NCI-H748 (cell line): ENCODE measurements at regions not wholly inside any gene's neighbourhood (a gene's known extent, or its start where the extent isn't known, plus 50 kb on each side); places are given as distances from the start of the nearest gene placed in this dataset.

Source experiments
- DNase-seq: peaks from one replicate; lab custom pipeline; 2025; ENCODE audit not compliant: unreplicated experiment; lab: John Stamatoyannopoulos, UW

GRCh38 chr1:55650444-55650843 is 435.3 kb upstream of the USP24 start:
- DNase-seq = no peak

DNA sequence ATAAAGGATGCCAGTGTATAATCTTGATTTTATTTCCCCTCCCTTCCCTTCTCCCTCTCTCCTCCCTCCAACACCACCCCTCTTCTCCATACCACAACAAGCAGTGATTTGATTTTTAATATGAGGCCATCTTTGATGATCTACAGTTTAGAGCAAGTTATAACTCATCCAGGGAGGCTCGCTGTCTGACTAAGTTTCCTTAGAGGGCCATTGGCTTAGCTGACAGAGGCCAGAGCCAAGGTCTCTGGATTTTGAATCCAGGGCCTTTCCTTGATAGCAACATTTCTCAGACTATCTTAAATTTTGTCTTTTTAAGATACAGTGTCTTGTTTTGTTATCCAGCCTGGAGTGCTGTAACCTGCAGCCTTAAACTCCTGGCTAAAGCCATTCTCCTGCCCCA is 431.0 kb upstream of the USP24 start:
- no peak for DNase-seq

GRCh38 chr1:55645270-55645669 is 430.1 kb upstream of the USP24 start:
- no peak for DNase-seq

- no peak for DNase-seq
Observed at GRCh38 chr1:55641947-55642346, 426.8 kb upstream of the USP24 start.

- peak; percentile 38 for DNase-seq
Observed at GRCh38 chr1:55640708-55641473, 425.7 kb upstream of the USP24 start.

DNA sequence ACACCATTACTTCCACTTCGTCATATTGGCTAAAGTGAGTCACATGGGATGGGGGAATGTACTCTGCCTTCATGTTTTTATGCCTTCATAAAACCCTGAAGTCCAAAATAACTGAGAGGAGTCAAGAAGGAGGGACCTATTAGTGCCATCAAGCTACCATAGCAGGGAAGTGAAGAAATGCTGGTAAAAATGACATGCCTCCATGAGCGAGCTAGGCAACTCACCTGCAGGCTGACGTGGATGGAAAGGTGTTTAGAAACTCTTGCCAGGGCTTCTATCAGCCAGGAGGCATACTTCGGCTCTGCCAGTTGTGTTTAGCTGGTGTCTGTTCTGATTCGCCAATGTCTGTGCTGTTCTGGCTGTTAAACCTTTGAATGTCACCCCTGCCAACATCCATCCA is 424.4 kb upstream of the USP24 start:
- no peak for DNase-seq

DNA sequence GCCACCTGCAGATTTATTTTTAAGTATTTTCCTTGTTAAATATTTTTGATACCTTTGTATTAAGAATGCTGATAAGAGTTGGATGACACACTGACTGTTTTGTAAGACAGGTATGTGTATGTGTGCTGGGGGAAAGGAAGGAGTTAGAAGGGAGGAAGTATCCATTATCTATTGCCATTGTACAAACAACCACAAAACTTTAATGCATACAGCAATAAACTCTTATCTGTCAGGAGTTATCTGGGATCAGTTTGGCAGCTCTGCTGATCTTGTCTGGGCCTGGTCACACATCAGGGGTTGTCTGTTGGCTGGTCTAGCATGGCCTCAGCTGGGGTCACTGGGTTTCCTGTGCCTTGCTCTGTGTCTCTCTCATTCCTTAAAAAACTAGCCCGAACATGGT is 423.9 kb upstream of the USP24 start:
- no peak for DNase-seq

GRCh38 chr1:55636696-55637095 is 421.5 kb upstream of the USP24 start:
- DNase-seq = no peak

GRCh38 chr1:55635856-55636255 is 420.7 kb upstream of the USP24 start:
- no peak for DNase-seq

- DNase-seq = no peak
Observed at GRCh38 chr1:55634516-55634915, 419.4 kb upstream of the USP24 start.

- peak; percentile 10 for DNase-seq
Observed at GRCh38 chr1:55632906-55633305, 417.7 kb upstream of the USP24 start.

DNA sequence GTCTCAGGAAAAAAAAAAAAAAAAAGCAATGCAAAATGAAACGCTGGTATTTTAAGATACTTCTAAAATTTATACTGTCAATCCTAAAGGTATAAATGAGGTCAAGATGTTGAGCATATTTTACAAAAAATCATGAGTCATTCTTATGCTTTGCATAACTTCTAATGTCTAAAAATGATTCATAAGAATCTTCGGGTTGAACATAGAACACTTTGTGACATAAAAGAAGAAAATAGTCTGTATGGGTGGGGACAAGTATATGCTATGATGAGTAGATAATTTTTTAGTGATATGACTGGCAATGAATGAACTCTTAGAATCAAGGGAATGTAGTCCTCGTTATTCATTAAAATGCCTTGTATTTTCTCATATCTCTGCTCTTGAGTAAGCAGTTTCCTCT is 416.9 kb upstream of the USP24 start:
- DNase-seq = no peak

DNA sequence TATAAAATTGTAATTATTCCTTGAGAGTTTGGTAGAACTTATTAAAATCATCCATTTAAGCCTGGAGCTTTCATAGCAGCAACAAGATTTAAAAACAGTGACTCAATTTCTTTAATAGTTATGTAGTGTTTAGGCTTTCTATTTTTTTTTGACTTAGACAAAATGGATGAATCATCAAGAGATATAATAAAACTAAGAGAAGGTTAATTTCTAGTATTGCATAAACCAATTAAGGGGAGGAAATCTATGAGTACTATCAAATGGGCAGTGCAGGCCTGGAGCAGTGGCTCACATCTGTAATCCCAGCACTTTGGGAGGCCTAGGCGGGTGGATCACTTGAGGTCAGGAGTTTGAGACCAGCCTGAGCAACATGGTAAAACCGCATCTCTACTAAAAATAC is 416.3 kb upstream of the USP24 start:
- DNase-seq = no peak

DNA sequence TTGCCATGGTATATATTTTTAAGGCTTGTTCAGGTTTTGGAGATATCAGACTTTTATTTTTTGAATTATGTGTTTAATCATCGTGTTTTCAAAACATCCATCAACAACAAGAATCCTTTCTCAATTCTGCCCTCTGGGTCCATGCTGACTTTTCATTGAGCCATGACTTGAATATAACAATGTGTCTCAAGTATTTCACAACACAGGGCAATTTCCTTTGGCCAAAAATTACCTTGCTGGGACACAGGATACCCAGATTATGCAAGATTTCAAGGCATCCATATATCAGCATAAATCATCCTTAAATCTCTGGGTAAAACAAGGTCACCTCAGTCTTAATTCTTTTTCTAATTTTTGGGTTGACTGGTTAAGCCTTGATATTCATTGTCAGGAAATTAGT is 411.2 kb upstream of the USP24 start:
- no peak for DNase-seq

DNA sequence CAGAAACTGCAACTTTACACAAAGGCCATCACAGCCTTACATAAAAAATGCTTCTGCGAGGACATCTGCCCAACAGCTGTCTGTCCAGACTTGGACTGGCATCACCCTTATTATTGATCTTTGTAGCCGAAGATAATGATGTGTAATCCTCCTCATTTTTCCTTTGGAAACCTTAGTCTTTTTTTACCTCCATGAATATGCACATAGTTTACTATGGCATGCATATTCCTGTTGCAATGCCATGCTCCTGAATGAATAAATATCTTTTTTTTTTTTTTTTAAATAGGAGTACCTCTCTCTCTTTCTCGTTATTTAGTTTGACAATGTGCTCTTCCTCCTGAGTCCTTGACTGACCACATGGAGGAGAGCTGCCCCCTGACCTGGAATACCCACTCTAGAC is 409.6 kb upstream of the USP24 start:
- DNase-seq = no peak

GRCh38 chr1:55623311-55623710 is 408.1 kb upstream of the USP24 start:
- DNase-seq = no peak

DNA sequence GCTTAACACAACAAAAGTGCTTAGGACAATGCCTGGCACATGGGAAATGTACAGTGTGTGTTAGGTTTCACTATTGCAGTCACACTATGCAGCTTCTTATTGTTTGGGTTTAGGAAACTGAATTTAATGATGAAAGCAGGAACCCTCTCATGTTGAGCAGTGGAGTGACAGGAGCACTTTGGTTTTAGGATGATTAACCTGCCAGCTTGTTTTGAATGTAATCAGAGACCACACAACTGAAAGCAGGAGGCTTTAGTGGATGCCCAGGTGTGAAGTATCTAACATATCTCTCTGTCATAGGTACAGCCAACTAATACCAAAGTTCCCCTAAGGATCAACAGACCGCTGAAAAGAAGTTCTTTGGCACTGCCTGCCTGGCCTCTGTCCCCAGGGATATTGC is 406.9 kb upstream of the USP24 start:
- DNase-seq = no peak

DNA sequence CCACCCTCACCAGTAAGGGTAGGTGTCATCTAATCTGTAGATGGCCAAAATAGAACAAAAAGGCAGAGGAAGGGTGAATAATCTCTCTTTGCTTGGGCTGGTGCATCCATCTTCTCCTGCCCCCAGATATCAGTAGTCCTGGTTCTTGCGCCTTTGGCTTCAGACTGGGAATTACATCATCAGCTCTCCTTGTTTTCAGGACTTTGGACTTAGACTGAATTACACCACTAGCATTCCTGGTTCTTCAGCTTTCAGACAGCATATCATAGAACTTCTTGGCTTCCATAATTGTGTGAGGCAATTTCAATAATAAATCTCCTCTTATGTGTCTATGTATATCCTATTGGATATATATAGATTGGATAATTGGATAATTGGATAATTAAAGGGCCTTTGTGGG is 403.0 kb upstream of the USP24 start:
- no peak for DNase-seq

DNA sequence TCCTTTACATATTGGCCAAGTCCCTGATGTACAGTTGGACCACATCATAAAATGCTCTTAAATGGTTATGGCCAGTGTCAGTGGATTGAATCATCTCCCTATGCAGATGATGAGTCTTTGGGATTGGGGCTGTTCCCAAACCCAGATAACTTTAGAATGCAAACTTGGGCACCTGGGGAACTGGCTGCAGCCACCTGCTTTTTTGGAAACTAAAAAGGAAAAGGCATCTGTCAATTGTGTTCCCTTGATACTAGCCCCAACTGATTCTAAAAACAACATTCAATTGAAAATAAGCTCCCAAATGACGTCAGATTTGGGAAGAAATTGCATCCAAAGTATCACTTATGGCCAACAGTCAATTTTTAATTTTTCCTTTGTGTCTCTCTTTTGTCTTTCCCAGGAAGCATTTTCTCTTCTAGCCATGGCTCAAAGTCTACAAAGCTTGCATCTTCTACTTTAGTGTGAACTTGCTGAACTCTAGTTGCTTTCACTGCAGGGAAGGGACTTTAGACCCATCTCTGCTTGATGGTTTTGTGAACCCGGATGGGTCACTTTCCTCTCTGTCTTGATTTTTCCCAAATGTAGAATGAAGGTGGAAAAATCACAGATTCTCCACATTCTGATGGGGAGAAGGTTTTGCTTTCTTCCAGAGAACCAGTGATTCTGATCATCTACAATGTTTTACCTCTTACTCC is 402.3 kb upstream of the USP24 start:
- DNase-seq = no peak

DNA sequence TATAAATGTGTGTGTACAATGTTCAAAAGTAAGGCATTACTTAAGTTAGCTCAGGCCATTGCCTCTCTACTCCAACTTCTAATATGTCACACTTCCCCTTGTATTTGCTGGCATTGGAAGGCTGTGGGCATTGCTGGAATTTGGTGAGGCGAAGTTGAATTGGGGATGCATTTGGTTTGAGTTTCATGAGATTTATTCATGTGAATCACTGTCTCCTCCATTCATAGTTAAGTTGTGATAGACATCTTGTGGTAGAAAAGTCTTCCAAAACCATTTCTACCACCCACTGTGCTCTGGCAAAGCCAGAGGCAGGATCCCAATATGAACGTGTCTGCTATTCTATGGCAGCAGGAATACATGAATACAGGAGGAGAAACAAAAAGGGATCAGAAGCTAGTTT is 397.8 kb upstream of the USP24 start:
- DNase-seq = no peak

GRCh38 chr1:55611123-55611522 is 396.0 kb upstream of the USP24 start:
- DNase-seq = no peak

DNA sequence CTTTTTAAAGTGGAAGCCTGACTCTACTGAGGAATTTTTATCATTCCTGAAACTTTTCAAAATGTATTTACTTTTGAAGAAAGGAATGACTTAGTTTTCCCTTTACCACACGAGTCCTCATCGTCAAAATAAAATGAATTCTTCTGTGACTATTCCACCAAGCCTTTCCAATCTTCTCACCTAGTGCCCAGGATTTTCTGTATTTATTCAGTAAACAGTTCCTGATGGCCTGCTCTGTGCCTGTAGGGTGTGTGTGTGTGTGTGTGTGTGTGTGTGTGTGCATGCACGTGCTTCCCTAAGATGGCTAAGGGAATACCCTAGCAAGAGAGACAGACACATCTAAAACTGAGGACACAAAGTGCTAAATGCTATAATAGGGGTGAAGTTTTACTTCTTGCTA is 395.0 kb upstream of the USP24 start:
- DNase-seq = no peak

- DNase-seq = no peak
Observed at GRCh38 chr1:55609630-55610029, 394.5 kb upstream of the USP24 start.
